Retinal pigment epithelial cell (primary cell): ENCODE measurements at regions not wholly inside any gene's neighbourhood (a gene's known extent, or its start where the extent isn't known, plus 50 kb on each side); places are given as distances from the start of the nearest gene placed in this dataset.

Experiments
- DNase-seq: peaks from one replicate; pipeline ENCODE4 v3.0.0-alpha.2; 2010; ENCODE audit warnings: low read depth
- H3K4me3 ChIP-seq: 2 replicates; pipeline ENCODE4 v1.5.1; 2011; ENCODE audit warnings: mild to moderate bottlenecking, low read length, control low read depth, moderate library complexity
- TF ChIP-seq, protein P1 (sequence below): conservative IDR thresholded peaks from 2 replicates; pipeline ENCODE4 v1.5.1; 2011; ENCODE audit warnings: low read depth, low read length, control low read depth, inconsistent platforms

DNA sequence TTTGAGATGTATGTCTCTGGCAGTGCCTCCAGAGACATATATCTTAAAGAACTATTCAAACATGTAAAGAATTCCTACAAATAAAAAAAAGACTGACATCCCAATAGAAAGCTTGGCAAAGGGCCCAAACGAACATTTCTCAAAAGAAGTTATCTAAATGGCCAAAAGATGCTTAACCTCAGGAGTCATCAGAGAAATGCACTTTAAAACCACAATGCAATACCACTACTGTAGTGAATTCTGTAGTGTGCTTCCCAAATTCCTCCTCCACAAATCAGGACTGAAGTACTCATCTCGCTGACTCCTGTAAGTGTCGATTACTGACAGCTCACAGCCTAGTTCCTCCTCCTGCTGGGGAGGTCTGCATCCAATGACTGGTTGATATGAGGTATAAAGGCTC, 129.0 kb upstream of the MAMLD1 start:
- TF ChIP-seq, protein P1, sequence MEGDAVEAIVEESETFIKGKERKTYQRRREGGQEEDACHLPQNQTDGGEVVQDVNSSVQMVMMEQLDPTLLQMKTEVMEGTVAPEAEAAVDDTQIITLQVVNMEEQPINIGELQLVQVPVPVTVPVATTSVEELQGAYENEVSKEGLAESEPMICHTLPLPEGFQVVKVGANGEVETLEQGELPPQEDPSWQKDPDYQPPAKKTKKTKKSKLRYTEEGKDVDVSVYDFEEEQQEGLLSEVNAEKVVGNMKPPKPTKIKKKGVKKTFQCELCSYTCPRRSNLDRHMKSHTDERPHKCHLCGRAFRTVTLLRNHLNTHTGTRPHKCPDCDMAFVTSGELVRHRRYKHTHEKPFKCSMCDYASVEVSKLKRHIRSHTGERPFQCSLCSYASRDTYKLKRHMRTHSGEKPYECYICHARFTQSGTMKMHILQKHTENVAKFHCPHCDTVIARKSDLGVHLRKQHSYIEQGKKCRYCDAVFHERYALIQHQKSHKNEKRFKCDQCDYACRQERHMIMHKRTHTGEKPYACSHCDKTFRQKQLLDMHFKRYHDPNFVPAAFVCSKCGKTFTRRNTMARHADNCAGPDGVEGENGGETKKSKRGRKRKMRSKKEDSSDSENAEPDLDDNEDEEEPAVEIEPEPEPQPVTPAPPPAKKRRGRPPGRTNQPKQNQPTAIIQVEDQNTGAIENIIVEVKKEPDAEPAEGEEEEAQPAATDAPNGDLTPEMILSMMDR: no peak
- H3K4me3 ChIP-seq: no peak overlapping the region
- no peak for DNase-seq

DNA sequence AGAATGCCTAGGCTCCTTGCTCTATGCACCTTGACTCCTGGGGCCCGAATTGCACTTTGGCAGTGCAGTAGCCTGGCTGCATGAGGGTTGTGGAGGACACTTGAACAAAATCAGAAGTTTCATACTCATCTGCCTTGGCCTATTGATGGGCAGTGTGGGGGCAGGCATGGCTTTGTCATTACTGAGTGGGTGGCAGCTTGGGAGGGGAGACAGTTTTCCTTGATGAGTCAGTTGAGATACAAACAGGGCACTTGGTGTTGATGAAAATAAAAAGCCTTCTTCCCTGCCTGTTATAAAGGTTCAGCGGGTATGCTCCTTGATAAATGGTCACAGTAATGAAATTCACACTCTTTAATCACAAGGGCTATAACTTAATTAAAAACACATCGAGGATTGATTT, 126.8 kb upstream of the MAMLD1 start:
- TF ChIP-seq, protein P1: no peak
- no peak for DNase-seq
- no peak overlapping the region for H3K4me3 ChIP-seq

DNA sequence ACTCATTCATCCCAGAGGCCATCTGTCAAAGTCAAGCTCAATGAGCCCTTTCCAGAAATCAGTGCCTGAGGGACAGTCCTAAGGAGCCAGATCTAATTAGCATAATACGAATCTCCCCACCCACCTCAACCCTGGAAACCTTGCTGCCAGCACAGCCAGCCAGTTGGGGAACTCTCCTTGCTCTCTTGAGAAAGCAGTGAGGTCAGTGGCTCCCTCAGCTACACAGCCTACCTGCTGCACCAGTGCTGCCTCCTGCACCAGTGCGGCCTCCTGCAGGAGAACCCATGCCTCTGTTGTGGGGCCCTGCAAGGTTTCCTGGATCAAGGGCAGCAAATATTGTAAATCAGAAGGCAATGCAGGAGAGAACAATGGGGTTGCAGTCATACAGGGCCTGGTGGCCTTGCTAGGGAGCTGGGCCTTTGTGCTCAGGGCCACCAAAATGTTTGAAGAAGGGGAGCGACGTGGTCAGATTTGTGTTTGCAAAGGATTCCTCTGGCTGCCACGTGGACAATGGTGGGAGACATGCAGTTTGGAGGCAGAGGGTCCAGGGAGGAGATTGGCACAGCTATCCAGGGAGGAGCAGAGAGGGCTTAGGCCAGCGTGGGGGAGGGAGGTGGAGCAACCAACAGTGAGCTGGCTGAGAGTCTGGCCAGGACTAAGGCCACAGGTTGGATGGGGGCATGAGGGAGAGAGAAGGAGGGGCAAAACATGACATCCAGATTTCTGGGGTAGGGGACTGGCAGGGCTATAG, 124.3 kb upstream of the MAMLD1 start:
- DNase-seq: no peak
- TF ChIP-seq, protein P1: no peak
- no peak overlapping the region for H3K4me3 ChIP-seq

DNA sequence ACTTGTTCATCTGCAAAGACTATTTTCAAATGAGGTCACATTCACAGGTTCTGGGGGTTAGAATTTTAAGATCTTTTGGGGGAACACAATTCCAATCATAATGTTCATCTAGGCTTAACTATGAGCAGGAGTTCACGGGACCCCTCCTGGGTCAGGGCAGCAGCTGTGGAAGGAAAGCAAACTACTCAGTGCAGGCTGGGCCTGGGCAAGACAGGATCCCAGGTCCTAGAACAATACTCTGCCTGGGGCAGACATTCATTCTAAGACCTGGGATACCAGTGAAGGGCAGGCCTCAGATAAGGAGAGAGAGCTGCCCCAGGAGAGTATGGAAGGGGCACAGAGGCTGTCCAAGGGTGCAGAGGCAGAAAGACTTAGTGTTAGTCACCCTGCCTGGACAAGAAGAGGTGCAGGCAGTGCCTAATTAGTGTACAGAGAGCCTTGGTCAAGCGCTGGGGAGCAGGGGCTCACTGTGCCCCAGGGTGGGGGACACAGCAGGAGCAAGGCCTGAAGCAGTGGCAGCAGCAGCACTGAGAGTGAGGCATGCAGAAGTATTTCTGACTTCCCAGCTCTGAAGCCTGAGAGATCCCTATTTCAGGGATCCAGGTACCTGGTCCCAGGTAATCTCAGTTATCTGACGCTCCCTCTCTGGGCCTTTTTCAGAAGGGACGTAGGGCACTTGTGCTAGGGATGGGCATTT, 123.0 kb upstream of the MAMLD1 start:
- DNase-seq: no peak
- H3K4me3 ChIP-seq: no peak overlapping the region
- TF ChIP-seq, protein P1: no peak

DNA sequence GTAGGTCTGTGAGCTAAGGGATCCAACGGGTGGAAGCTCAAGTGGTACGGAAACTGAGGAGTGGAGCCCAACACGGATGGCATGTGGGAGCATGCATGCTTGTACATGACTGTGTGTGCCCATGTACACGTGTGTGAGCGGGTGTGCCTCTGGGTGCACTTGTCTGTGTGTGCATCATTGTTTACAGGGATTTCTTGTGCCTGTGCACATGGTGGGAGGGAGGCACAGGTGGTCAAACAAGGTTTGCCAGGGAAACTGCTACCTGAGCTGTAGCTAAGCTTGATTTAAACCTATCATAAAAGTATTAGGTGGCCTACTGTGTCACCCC, 122.5 kb upstream of the MAMLD1 start:
- H3K4me3 ChIP-seq: no peak overlapping the region
- no peak for DNase-seq
- TF ChIP-seq, protein P1: no peak

DNA sequence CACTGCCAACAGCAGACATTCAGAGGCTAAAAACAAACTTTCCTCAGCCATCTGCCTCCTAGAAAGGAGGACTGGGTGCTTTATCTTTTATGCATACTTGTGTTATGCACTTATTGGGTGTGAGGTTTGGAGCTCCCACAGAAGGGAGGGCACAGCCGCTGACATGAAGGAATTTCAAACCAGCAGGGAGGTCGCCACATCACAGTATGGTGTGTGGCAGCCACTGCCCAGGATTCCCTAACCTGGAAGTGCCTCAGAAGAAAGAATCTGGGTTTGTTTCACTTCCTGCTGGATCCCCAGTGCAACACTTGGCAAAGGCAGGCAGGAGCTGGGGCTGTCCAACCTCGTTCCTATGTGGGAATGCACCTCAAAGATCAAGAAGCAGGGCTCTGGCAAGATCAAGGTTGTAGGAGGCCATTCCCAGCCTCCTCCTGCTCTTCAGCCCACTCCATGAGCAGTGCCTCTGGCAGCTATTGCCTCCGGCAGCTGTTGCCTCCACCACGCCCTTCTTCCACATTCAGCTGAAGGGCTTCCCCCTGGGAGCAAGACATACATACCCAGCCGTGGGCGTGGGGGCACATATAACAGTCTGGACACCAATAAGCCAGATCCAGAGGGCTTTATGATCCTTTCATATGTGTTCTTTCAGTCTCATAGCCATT, 109.0 kb upstream of the MAMLD1 start:
- no peak for DNase-seq
- H3K4me3 ChIP-seq: no peak overlapping the region
- TF ChIP-seq, protein P1: no peak
